Liver (tissue), 8 donors: ENCODE measurements at regions not wholly inside any gene's neighbourhood (a gene's known extent, or its start where the extent isn't known, plus 50 kb on each side); places are given as distances from the start of the nearest gene placed in this dataset.

Source experiments
- DNase-seq: peaks from one replicate; pipeline ENCODE4 v3.0.0-alpha.2; 2017; ENCODE audit warnings: low spot score
- H3K27ac ChIP-seq, 2 donors: one replicate each; pipeline ENCODE4 v1.7.0; 2013; ENCODE audit warnings: inconsistent platforms in 2 of 2, low read length in 2 of 2, control low read depth in 1 of 2, low read depth in 1 of 2, mild to moderate bottlenecking in 1 of 2
- H3K27me3 ChIP-seq, 4 donors: one replicate each; pipeline versions ENCODE4 v1.6.1 to v1.7.0; 2013; ENCODE audit warnings: low read length in 3 of 4, inconsistent platforms in 1 of 4, mild to moderate bottlenecking in 1 of 4, moderate library complexity in 1 of 4; ENCODE audit not compliant: control insufficient read depth in 4 of 4, insufficient read depth in 4 of 4
- H3K36me3 ChIP-seq, 4 donors: one replicate each; pipeline versions ENCODE4 v1.6.1 to v1.7.0; 2013; ENCODE audit warnings: low read length in 3 of 4, mild to moderate bottlenecking in 3 of 4, low read depth in 1 of 4, moderate library complexity in 1 of 4; ENCODE audit not compliant: control insufficient read depth in 4 of 4, insufficient read depth in 3 of 4
- H3K4me1 ChIP-seq, 4 donors: one replicate each; pipeline versions ENCODE4 v1.6.1 to v1.7.0; 2013; ENCODE audit warnings: low read length in 3 of 4, mild to moderate bottlenecking in 3 of 4, moderate library complexity in 1 of 4; ENCODE audit not compliant: control insufficient read depth in 4 of 4, insufficient read depth in 4 of 4
- H3K4me3 ChIP-seq, 3 donors: one replicate each; pipeline versions ENCODE4 v1.6.1 to v1.7.0; 2013; ENCODE audit warnings: low read length in 3 of 3, control low read depth in 1 of 3, low read depth in 1 of 3, mild to moderate bottlenecking in 1 of 3
- H3K9ac ChIP-seq, 2 donors: one replicate each; pipeline ENCODE4 v1.7.0; 2013; ENCODE audit warnings: low read length in 2 of 2, mild to moderate bottlenecking in 2 of 2, moderate library complexity in 2 of 2, control low read depth in 1 of 2, low read depth in 1 of 2
- H3K9me3 ChIP-seq, 4 donors: one replicate each; pipeline versions ENCODE4 v1.6.1 to v1.7.0; 2013; ENCODE audit warnings: low read length in 3 of 4; ENCODE audit not compliant: control insufficient read depth in 4 of 4
- EGR1 ChIP-seq, 2 donors: IDR thresholded peaks; 2 replicates each; pipeline ENCODE4 v1.6.1; 2016 to 2018; ENCODE audit warnings: antibody characterized with exemption in 2 of 2, low read depth in 2 of 2
- FOXA1 ChIP-seq: IDR thresholded peaks from 2 replicates; pipeline ENCODE4 v1.6.1; 2016; ENCODE audit warnings: antibody characterized with exemption
- FOXA2 ChIP-seq: IDR thresholded peaks from 2 replicates; pipeline ENCODE4 v1.6.1; 2016; ENCODE audit warnings: antibody characterized with exemption
- GABPA ChIP-seq, 2 donors: IDR thresholded peaks in 1 of 2; conservative IDR thresholded peaks in 1 of 2; 2 replicates each; pipeline ENCODE4 v1.6.1; 2016; ENCODE audit warnings: antibody characterized with exemption in 2 of 2, mild to moderate bottlenecking in 1 of 2, moderate library complexity in 1 of 2
- HNF4A ChIP-seq, 2 donors: conservative IDR thresholded peaks; 2 replicates each; pipeline ENCODE4 v1.6.1; 2016; ENCODE audit warnings: antibody characterized with exemption in 2 of 2, mild to moderate bottlenecking in 2 of 2
- HNF4G ChIP-seq: IDR thresholded peaks from 2 replicates; pipeline ENCODE4 v1.6.1; 2016; ENCODE audit warnings: antibody characterized with exemption
- JUND ChIP-seq, 2 donors: IDR thresholded peaks; 2 replicates each; pipeline ENCODE4 v1.6.1; 2016; ENCODE audit warnings: antibody characterized with exemption in 2 of 2
- NR2F2 ChIP-seq: IDR thresholded peaks from 2 replicates; pipeline ENCODE4 v1.6.1; 2016; ENCODE audit warnings: antibody characterized with exemption
- RAD21 ChIP-seq, 2 donors: IDR thresholded peaks; 2 replicates each; pipeline ENCODE4 v1.6.1; 2016; ENCODE audit warnings: antibody characterized with exemption in 2 of 2, mild to moderate bottlenecking in 2 of 2
- REST ChIP-seq: IDR thresholded peaks from 2 replicates; pipeline ENCODE4 v1.6.1; 2016; ENCODE audit warnings: antibody characterized with exemption, mild to moderate bottlenecking
- RXRA ChIP-seq, 2 donors: IDR thresholded peaks; 2 replicates each; pipeline ENCODE4 v1.6.1; 2017 to 2018; ENCODE audit warnings: antibody characterized with exemption in 2 of 2, mild to moderate bottlenecking in 1 of 2
- SP1 ChIP-seq: IDR thresholded peaks from 2 replicates; pipeline ENCODE4 v1.6.1; 2018; ENCODE audit warnings: antibody characterized with exemption, mild to moderate bottlenecking
- TAF1 ChIP-seq: conservative IDR thresholded peaks from 2 replicates; pipeline ENCODE4 v1.6.1; 2016; ENCODE audit warnings: antibody characterized with exemption, mild to moderate bottlenecking
- YY1 ChIP-seq: IDR thresholded peaks from 2 replicates; pipeline ENCODE4 v1.6.1; 2016; ENCODE audit warnings: antibody characterized with exemption, mild to moderate bottlenecking
- WGBS: extraction: QIAGEN DNeasy Blood & Tissue Kit; methylation state at CpG from one replicate; pipeline ENCODE4 v1.1.7; 2013; 5-methylcytosine and 5-hydroxymethylcytosine counted together
- TF ChIP-seq, protein P1 (sequence below): IDR thresholded peaks from 2 replicates; pipeline ENCODE4 v1.6.1; 2016; ENCODE audit warnings: antibody characterized with exemption
- TF ChIP-seq, protein P2 (sequence below): IDR thresholded peaks from 2 replicates; pipeline ENCODE4 v1.6.1; 2016; ENCODE audit warnings: antibody characterized with exemption
- TF ChIP-seq, protein P3 (sequence below): IDR thresholded peaks from 2 replicates; pipeline ENCODE4 v1.6.1; 2016; ENCODE audit warnings: antibody characterized with exemption
- TF ChIP-seq, protein P4 (sequence below): fragments of 150-350 bp; IDR thresholded peaks from 2 replicates; pipeline ENCODE4 v1.5.1; 2017; ENCODE audit warnings: improper control_type of control experiment, low read depth, low read length; ENCODE audit not compliant: missing input control
- donor health status: healthy.
- donor health status: healthy.
- donor health status: healthy.
- donor health status: healthy.
- donor health status: healthy.

DNA sequence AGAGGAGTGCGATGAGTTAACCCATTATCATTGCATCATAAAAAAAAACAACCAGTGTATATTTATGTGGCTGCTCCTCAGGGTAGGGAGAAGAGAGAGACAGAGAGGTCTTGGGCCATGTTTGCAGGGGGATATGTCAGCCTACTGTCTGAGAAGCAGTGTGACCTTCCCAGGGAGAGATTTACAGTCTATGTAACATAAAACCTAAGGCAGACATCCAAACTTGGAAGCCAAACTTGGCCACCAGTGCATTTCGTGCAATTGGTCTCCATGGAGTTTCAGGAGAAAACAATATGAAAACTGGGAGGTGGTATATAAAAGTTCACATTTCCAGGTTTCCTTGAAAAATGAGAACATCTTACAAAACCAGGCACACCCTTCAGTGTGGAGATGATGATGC is 85.9 kb upstream of the CXCL12 start:
- no peak overlapping the region for H3K4me3 ChIP-seq
- no peaks in the 10 kb centered on the region for H3K4me1 ChIP-seq
- no peak overlapping the region for H3K27ac ChIP-seq
- TF ChIP-seq HNF4G, result no peak
- no peaks in the 10 kb centered on the region for H3K27me3 ChIP-seq
- H3K9ac ChIP-seq, result no peak overlapping the region
- no peaks in the 10 kb centered on the region for H3K9me3 ChIP-seq
- WGBS, result 83% methylated on average over 2 of the region's 2 CpGs
- no peaks in the 10 kb centered on the region for H3K36me3 ChIP-seq
- DNase-seq, result no peak

DNA sequence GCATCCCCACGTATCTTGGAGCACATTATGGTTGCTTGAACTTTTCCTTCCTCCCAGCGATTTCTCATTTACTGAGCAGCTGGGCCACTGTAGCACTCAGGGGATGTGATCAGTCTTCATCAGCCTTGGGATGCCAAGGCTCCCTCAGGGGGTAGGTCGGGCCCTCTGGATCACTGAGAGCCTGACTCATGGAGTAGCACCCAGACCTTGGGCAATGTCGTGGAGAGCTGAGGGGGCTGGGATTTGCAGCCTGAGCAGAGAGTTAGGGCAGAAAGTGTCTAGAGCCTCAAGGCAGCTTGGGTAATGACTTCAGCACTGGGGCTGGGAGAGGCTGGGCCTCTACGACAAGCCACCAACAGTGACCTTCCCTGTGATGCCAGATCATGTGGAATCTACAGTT is 86.5 kb upstream of the CXCL12 start:
- Histone ChIP-seq H3K36me3 (no peaks in the 10 kb centered on the region), H3K4me3 (no peak overlapping the region), H3K27ac (no peak overlapping the region), H3K4me1 (no peaks in the 10 kb centered on the region), H3K27me3 (no peaks in the 10 kb centered on the region), H3K9me3 (no peaks in the 10 kb centered on the region), H3K9ac (no peak overlapping the region)
- WGBS, result 81% methylated on average over 5 of the region's 5 CpGs
- DNase-seq, result no peak
- TF ChIP-seq, protein P1, sequence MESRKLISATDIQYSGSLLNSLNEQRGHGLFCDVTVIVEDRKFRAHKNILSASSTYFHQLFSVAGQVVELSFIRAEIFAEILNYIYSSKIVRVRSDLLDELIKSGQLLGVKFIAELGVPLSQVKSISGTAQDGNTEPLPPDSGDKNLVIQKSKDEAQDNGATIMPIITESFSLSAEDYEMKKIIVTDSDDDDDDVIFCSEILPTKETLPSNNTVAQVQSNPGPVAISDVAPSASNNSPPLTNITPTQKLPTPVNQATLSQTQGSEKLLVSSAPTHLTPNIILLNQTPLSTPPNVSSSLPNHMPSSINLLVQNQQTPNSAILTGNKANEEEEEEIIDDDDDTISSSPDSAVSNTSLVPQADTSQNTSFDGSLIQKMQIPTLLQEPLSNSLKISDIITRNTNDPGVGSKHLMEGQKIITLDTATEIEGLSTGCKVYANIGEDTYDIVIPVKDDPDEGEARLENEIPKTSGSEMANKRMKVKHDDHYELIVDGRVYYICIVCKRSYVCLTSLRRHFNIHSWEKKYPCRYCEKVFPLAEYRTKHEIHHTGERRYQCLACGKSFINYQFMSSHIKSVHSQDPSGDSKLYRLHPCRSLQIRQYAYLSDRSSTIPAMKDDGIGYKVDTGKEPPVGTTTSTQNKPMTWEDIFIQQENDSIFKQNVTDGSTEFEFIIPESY, result no peak
- no peak for TF ChIP-seq TAF1
- TF ChIP-seq, protein P2, sequence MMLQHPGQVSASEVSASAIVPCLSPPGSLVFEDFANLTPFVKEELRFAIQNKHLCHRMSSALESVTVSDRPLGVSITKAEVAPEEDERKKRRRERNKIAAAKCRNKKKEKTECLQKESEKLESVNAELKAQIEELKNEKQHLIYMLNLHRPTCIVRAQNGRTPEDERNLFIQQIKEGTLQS, result no peak
- no peak for TF ChIP-seq RAD21 (IDR thresholded peaks at IDR 0.05)
- TF ChIP-seq FOXA2, result no peak
- TF ChIP-seq, protein P3, sequence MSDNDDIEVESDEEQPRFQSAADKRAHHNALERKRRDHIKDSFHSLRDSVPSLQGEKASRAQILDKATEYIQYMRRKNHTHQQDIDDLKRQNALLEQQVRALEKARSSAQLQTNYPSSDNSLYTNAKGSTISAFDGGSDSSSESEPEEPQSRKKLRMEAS, result no peak
- TF ChIP-seq FOXA1, result no peak
- TF ChIP-seq RXRA (IDR thresholded peaks at IDR 0.05), result no peak
- TF ChIP-seq, protein P4, sequence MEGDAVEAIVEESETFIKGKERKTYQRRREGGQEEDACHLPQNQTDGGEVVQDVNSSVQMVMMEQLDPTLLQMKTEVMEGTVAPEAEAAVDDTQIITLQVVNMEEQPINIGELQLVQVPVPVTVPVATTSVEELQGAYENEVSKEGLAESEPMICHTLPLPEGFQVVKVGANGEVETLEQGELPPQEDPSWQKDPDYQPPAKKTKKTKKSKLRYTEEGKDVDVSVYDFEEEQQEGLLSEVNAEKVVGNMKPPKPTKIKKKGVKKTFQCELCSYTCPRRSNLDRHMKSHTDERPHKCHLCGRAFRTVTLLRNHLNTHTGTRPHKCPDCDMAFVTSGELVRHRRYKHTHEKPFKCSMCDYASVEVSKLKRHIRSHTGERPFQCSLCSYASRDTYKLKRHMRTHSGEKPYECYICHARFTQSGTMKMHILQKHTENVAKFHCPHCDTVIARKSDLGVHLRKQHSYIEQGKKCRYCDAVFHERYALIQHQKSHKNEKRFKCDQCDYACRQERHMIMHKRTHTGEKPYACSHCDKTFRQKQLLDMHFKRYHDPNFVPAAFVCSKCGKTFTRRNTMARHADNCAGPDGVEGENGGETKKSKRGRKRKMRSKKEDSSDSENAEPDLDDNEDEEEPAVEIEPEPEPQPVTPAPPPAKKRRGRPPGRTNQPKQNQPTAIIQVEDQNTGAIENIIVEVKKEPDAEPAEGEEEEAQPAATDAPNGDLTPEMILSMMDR, result no peak
- no peak for TF ChIP-seq JUND (IDR thresholded peaks at IDR 0.05)
- TF ChIP-seq YY1, result no peak
- no peak for TF ChIP-seq EGR1 (IDR thresholded peaks at IDR 0.05; ENCODE audit: low read depth in 2 of 2)
- TF ChIP-seq NR2F2, result no peak
- no peak for TF ChIP-seq HNF4G
- no peak for TF ChIP-seq REST
- no peak for TF ChIP-seq HNF4A (conservative IDR thresholded peaks at IDR 0.05)
- TF ChIP-seq GABPA (IDR thresholded peaks at IDR 0.05 in 1 of 2, conservative IDR thresholded peaks at IDR 0.05 in 1 of 2), result no peak
- TF ChIP-seq SP1, result no peak
